ENCODE measurements at regions not wholly inside any gene's neighbourhood (a gene's known extent, or its start where the extent isn't known, plus 50 kb on each side); places are given as distances from the start of the nearest gene placed in this dataset.
"Not testable (repeated sequence)": the region's sequence is repeated elsewhere in the genome, so short reads cannot be mapped to it uniquely, and the experiment has no call there.

DNA sequence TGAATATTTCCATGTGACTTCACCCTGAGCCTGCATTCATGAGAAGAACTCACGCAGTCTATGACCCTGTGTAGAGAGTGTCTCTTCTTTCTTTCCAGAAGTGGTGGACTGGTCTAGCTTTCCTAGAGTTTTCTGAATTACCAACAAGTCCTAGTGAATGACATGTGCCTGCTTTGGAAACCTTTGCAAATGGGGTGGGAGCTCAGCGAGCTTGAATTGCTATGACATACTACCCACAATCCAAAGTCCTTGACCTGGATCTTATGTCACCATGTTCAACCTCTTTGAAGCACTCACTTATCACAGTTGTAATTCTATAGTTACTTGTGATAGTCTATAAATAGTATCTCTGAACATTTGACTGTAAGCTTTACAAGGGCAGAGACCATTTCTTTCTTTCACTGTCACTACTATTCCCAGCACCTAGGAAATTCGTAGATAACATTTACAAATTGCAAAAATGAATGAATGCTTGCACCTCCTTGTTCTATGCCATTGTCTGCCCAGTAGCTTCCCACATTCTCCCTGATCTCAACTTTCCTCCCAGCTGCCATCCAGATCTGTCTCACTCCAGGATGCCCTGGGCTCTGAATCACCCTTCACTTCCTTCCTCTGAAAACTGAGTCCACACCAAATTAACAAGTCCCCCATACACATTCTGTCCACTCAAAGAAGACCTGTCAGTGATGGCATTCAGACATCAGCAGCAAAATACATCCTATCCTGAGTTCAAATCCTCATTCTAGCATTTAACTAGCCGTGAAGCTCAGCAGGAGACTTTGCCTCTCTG is 201.9 kb upstream of the SESN3 start:
- DNase-seq: no peak

DNA sequence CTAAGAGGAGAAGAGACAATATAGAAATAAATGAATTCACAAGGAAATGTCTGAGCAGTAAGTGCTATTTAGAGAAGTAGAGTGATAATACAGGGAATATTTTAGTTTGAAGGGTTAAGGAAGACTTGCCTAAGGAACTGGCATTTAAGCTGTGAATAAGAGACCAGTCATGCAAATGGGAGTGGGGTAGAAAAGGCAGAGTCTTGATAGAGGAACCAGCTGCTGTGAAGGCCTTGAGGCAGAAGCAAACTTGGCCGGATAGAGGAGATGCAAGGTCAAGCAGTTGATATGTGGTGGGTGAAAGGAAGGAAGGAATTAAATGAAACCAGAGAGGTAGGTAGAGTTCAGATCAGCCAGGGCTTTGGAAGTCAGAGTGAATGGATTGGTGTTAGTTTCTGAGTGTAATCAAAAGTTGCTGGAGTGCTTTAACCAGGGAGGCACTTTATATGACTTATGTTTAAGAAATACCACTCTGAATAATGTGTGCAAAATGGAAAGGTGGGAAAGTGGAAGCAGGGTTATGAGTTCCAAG is 198.4 kb upstream of the SESN3 start:
- DNase-seq: no peak

GRCh38 chr11:95426823-95427462 is 195.9 kb upstream of the SESN3 start:
- no peak for DNase-seq

DNA sequence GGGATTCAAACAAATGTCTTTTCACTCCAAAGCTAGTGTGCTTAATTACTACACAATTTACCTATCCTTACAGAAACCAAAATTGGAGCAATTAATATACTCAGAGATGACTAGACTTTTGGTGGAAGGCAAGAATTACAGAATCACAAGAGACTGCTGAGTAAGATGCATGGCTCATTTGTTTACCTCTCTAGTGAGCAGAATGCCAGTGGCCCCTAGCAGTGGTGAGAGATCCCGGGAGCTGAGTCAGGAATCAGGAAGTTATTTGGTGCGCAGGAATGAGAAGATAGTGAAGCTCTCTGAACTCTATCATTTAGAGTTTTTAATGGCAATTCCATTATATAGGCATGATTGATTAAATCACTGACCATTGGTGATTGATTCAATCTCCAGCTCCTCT is 188.9 kb upstream of the SESN3 start:
- DNase-seq: no peak

DNA sequence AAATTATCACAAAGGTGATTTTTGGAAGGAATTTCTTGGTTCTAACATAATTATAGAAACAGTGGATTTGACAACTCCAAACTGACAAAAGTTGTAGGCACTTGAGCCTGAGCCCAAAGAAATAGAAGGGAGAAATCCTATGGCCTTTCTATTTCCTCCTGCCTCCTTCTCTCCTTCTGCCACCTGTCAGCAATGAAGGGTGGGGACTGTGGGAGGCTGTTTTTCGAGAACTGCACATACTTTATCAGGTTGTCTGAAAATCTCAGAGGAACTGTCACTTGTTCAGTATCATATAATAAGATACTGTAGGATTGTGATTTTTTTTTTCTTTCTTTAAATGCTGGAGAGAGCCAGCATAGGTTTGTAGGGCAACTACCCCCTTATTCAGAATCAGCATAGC is 187.9 kb upstream of the SESN3 start:
- no peak for DNase-seq

DNA sequence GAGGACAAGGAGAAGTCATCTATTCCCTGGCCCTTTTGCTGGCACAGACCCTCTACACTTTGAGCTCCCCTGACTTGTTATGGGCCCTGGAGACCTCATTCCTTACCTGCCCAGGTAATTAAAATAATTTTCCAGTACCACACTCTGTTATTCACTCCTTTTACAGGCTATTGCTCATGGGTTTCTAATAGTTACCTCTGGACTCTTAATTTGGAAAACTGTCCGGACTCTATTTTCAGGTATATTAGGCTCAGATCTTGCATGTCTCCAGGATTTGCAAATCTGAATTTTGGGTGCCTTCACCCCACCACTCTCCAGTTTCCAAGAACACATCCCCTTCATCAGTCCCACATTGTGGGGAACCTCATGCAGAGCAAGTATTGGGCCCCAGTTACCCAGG is 186.8 kb upstream of the SESN3 start:
- no peak for DNase-seq

DNA sequence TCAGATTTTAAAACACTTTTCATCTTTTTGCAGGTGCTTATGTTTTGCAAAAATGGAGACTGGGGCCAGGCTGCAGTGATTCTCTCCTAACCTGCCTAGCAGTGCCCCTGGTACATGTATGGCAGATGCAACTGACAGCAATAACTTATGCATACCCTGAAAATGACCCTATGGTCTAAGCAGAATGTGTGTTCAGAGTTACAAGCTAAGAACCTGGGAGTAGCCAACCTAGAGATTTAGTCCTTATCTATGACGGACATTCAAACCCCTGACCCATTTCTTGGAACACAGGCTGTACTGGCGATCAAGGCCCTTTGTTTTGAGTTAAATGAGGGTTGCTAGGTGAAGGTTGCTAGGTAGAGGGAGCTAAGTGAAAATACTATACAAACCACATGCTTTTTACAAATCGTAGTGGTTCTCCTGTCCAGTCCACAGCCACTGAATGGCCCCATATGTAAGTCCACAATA is 184.9 kb upstream of the SESN3 start:
- no peak for DNase-seq

DNA sequence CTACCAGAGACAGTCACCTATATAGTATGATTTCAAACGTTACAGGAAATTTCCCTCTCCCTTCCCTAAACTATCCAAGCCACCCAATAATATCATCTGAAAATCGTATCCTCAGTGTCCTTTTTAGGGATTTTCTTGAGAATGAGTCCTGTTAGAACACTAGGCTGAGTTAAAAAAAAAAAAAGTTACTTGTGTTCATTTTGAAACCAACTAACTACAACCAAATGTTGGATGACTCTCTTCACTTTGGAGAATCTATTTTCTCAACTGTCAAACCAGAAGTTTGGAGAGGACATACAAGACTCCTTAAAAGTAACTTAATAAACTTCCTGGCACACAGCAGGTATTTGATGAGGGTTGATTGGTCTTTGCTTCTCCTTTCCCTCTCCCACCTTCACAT is 183.2 kb upstream of the SESN3 start:
- DNase-seq: no peak

- no peak for DNase-seq
Observed at GRCh38 chr11:95413761-95414160, 182.8 kb upstream of the SESN3 start.

- DNase-seq: no peak
Observed at GRCh38 chr11:95413021-95413420, 182.0 kb upstream of the SESN3 start.

GRCh38 chr11:95412074-95412473 is 181.1 kb upstream of the SESN3 start:
- no peak for DNase-seq

GRCh38 chr11:95410707-95411106 is 179.7 kb upstream of the SESN3 start:
- not testable (repeated sequence) for DNase-seq

DNA sequence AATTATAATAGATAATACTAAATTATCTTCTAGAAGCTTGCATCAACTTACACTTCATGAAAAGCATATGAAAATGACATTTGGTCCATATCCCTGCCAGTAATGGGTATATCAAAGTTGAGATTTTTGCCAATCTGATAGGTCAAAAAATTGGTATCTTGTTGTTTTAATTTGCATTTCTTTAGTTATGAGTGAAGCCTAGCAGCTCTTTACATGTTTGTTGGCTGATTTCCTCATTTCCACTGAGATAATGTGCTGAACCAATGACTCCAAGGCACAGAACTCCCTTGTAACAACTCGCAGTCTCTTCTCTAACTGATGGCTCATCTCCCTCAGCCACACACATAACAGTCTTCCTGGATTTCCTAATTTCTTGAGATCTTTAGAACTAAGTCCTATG is 175.3 kb upstream of the SESN3 start:
- no peak for DNase-seq

- DNase-seq: no peak
Observed at GRCh38 chr11:95404370-95404769, 173.4 kb upstream of the SESN3 start.

DNA sequence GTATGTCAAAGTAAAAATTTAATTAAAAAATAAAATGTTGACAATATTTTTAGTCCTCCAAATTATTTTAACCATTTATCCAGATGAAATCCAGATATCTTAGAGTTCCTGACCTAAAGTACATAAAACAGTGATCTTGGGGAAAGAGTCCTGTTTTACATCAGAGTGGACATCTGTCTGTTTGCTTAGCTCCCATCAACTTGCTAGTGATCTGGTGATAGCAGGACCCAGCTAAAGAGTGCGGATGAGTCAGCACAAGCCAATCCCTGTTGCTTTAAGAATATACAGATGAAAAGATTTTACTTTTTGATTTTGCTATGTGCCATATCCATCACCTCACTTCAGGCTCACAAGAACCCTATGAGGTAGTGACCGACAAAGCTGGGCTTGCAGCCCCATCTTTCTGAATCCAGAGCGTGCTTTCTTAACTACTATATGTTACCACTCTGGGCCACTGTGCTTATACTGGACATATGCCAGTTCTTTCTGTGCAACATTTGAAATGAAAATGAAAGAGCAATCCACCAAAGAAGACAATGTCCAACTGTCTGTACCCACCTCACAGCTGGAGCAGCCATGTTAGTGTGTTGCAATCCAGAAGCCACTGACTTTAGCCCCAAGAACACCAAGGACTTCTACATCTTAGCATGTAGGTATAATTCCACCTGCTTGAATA is 167.6 kb upstream of the SESN3 start:
- DNase-seq: no peak

GRCh38 chr11:95392644-95393043 is 161.6 kb upstream of the SESN3 start:
- DNase-seq: no peak

DNA sequence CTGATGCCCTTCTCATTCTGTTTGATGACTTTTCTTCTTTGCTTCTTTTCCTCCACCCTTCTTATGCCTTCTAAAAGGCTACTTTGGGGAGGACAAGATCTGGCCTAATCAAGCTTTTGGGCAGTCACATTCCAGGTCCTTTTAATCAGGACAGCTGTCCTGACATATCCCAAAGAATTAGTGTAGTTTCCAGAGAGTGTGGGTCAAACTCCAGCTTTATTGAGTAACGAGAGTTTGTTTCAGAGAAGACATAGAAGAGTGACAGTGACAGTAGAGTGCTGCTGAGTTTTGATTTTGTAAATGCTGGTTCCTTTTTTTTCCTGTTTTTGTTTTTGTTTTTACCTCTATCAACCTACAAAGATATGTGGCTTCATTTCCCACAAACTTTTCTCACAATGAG is 158.4 kb upstream of the SESN3 start:
- no peak for DNase-seq

- DNase-seq: no peak
Observed at GRCh38 chr11:95388086-95388485, 157.1 kb upstream of the SESN3 start.

DNA sequence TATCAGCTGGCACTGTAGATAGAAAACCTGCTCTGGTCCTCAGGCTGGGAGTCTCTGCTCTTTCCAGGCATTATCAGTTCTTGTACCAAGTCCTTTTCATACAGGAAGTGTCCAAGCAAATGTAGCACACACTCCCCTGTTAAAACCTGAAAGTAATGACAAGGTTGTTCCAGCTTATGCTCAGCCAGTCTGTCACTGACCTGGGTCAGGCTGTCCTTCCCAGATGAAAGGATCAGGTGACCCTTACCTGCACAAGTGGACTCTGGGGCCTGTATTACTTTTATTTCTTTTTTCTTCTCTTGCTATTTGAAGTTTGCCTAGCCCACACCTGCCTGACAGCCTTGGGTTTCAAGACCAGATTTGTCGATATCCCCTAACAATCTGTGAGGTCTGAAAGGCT is 156.3 kb upstream of the SESN3 start:
- no peak for DNase-seq

DNA sequence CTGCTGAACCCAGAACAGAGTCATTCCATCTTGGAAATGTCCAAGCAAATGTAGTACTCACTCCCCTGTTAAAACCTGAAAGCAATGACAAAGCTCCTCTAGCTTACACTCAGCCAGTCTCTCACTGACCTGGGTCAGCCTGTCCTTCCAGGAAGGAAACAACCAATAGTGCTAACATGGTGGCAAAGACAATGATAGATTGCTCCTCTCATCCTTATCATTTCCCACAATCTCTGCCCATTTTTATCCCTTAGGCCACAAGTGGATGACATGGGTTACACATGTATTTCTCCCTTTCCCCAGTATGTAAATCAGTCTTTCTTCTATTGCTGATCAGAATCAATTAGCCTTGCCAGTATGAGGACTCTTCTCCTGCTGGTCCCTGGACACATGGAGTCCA is 154.6 kb upstream of the SESN3 start:
- DNase-seq: no peak

GRCh38 chr11:95379479-95379878 is 148.5 kb upstream of the SESN3 start:
- DNase-seq: no peak

GRCh38 chr11:95378789-95379188 is 147.8 kb upstream of the SESN3 start:
- no peak for DNase-seq

DNA sequence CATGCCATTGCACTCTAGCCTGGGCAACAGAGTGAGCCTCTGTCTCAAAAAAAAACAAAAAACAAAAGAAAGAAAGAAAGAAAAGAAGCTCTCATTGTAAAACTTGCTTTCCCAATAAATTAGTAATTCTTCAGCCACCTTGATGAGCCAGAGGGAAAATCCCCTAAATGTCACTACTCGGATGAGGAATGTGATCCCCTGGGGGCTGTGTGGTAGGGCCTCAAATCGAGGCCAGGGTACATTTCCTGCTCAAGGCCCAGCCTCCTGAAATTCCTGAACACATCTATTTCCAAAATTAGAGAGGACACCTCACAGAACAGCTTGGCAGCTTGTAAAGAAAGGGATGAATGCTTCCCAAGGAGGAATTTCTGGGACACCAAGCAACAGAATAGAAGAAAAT is 147.1 kb upstream of the SESN3 start:
- DNase-seq: no peak

DNA sequence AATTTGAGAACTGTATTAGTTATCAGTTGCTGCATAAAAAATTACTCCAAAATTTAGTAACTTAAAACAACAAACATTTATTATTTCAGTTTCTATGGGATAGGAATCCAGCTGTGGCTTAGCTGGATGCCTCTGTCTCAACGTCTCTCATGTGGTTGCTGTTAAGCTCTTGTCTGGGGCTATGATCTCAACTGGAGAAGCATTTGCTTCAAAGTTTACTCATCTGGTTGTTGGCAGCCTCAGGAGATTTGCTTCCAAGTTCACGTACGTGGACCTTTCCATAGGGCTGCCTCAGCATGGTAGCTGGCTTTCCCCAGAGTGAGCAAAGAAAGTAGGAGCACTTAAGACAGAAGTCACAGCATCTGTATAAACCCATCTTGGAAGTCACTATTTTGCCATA is 144.9 kb upstream of the SESN3 start:
- no peak for DNase-seq

Data from CD4-positive, alpha-beta T cell treated with Interleukin-10 for 1 hour (primary cell).